ENCODE measurements at regions not wholly inside any gene's neighbourhood (a gene's known extent, or its start where the extent isn't known, plus 50 kb on each side); places are given as distances from the start of the nearest gene placed in this dataset.

- H2AK5ac ChIP-seq (ENCODE audit: insufficient read length, low read length), result no peak overlapping the region
- H3T11ph ChIP-seq (ENCODE audit: low read length), result no peak overlapping the region
- H3K18ac ChIP-seq (ENCODE audit: insufficient read length, low read depth, low read length), result no peak overlapping the region
- H4K8ac ChIP-seq (replicated peaks; ENCODE audit: insufficient read length, low read depth, low read length), result no peak overlapping the region
- WGBS (ENCODE audit: extremely low coverage, insufficient read length, low lambda C conversion rate), result no CpG with 5 or more reads among the region's 2 CpGs
- no peaks in the 10 kb centered on the region for H3K23me2 ChIP-seq (ENCODE audit: insufficient read length, low read depth, low read length, poor library complexity, severe bottlenecking)
- H2BK5ac ChIP-seq (ENCODE audit: insufficient read length, low read length), result no peak overlapping the region
- H4K20me1 ChIP-seq (ENCODE audit: control insufficient read depth, insufficient read depth, insufficient read length), result no peaks in the 10 kb centered on the region
- H2BK15ac ChIP-seq (ENCODE audit: low read depth, low read length), result no peak overlapping the region
- no peak overlapping the region for H4K5ac ChIP-seq (ENCODE audit: insufficient read length, low read depth, low read length)
- no peak overlapping the region for H3K23ac ChIP-seq (ENCODE audit: insufficient read length, low read depth, low read length)
- no peaks in the 10 kb centered on the region for H3K27me3 ChIP-seq (ENCODE audit: insufficient read depth, low read length)
- H3K4me1 ChIP-seq (ENCODE audit: insufficient read depth, low read length), result no peaks in the 10 kb centered on the region
- no peak overlapping the region for H4K91ac ChIP-seq (ENCODE audit: insufficient read length, low read depth, low read length)
- H2AFZ ChIP-seq (ENCODE audit: low read length), result no peak overlapping the region
- H3K27me3 Mint-ChIP-seq (ENCODE audit: low read depth), result no peaks in the 10 kb centered on the region
- no peak overlapping the region for H3K14ac ChIP-seq (ENCODE audit: insufficient read depth, low read length)
- TF ChIP-seq CTCF (conservative IDR thresholded peaks at IDR 0.05), result no peak
- no peak overlapping the region for H3K56ac ChIP-seq (ENCODE audit: insufficient read length, low read depth, low read length)
- H3K27ac Mint-ChIP-seq, result no peak overlapping the region
- no peak overlapping the region for H2BK12ac ChIP-seq (ENCODE audit: insufficient read length, low read depth, low read length)
- no peaks in the 10 kb centered on the region for H3K79me1 ChIP-seq (ENCODE audit: insufficient read depth, low read depth, low read length, poor library complexity, severe bottlenecking)
- peaks cover 0 to 5% of the 10 kb centered on the region in 2 experiments; a peak in 1 of 4 replicates for H3K4me1 Mint-ChIP-seq
- H3K9me3 ChIP-seq (ENCODE audit: control insufficient read depth, low read depth, low read length), result no peaks in the 10 kb centered on the region
- H3K36me3 Mint-ChIP-seq (ENCODE audit: insufficient read depth in 1 of 3, low read depth in 3 of 3), result no peaks in the 10 kb centered on the region
- no peak overlapping the region for H3K4ac ChIP-seq (ENCODE audit: low read depth, low read length)
- no peak overlapping the region for H3K4me3 Mint-ChIP-seq
- H2BK20ac ChIP-seq (ENCODE audit: low read depth, low read length, poor library complexity, severe bottlenecking), result no peak overlapping the region
- no peak overlapping the region for H3K4me2 ChIP-seq (ENCODE audit: insufficient read depth, insufficient read length, low read length)
- H3K79me2 ChIP-seq (ENCODE audit: insufficient read depth, low read length), result no peaks in the 10 kb centered on the region
- no peak overlapping the region for H3K9ac ChIP-seq (ENCODE audit: extremely low read depth, insufficient read length, low read length)
- no peak overlapping the region for H2BK120ac ChIP-seq (ENCODE audit: low read depth, low read length, poor library complexity, severe bottlenecking)
- H3K9me3 Mint-ChIP-seq, result no peaks in the 10 kb centered on the region
- no peak overlapping the region for H3K27ac ChIP-seq (ENCODE audit: insufficient read length, low read depth, low read length)
- no peak for DNase-seq
Measured at GRCh38 chr2:220995581-220995980, 576.5 kb downstream of the EPHA4 start.
